Body of pancreas (tissue), 4 donors: ENCODE measurements at regions not wholly inside any gene's neighbourhood (a gene's known extent, or its start where the extent isn't known, plus 50 kb on each side); places are given as distances from the start of the nearest gene placed in this dataset.

Experiments
- ATAC-seq: fragments of 150-250 bp; one replicate; pipeline ENCODE4 v1.9.1; 2016
- DNase-seq, 4 donors: peaks; one replicate each; pipeline ENCODE4 v3.0.0-alpha.2; 2019
- H3K27ac ChIP-seq, 4 donors: fragments of 200-600 bp; sonication (generic); 1 replicate in 3 of 4; 2 replicates in 1 of 4; pipeline versions ENCODE4 v1.5.1 to v1.6.1; 2016 to 2019; ENCODE audit warnings: mild to moderate bottlenecking in 1 of 4, mixed read lengths in 1 of 4, moderate library complexity in 1 of 4
- H3K27me3 ChIP-seq, 2 donors: fragments of 200-600 bp; sonication (generic); one replicate each; pipeline ENCODE4 v1.6.0; 2016; ENCODE audit warnings: mild to moderate bottlenecking in 1 of 2
- H3K36me3 ChIP-seq, 2 donors: fragments of 200-600 bp; sonication (generic); replicated peaks in 1 of 2; 2 replicates each; pipeline ENCODE4 v1.5.1; 2016; ENCODE audit warnings: low read depth in 2 of 2; ENCODE audit not compliant: insufficient read depth in 1 of 2
- H3K4me1 ChIP-seq: fragments of 200-600 bp; sonication (generic); one replicate; pipeline ENCODE4 v1.6.0; 2016
- H3K4me3 ChIP-seq, 2 donors: fragments of 200-600 bp; sonication (generic); 1 replicate in 1 of 2; 2 replicates in 1 of 2; pipeline ENCODE4 v1.5.1; 2016 to 2019
- H3K9me3 ChIP-seq, 3 donors: fragments of 200-600 bp; sonication (generic); 1 replicate in 2 of 3; 2 replicates in 1 of 3; pipeline ENCODE4 v1.5.1; 2016
- POLR2A ChIP-seq, 3 donors: fragments of 450-650 bp; IDR thresholded peaks; one replicate each; pipeline ENCODE4 v1.6.1; 2016; ENCODE audit warnings: antibody characterized with exemption in 3 of 3, mild to moderate bottlenecking in 2 of 3
- whole genome bisulfite sequencing, 2 donors: methylation state at CpG; one replicate each; pipeline ENCODE4 v1.1.5; 2017; 5-methylcytosine and 5-hydroxymethylcytosine counted together
- intact Hi-C: fragments of 100-400 bp; cut with DNase I; formaldehyde crosslinking; loops from one replicate; pipeline ENCODE4 v1.15.1; 2023
- TF ChIP-seq, protein P1 (sequence below), 7 experiments: fragments of 450-650 bp in 4 of 7; fragments of 200-600 bp in 3 of 7; sonication (generic) in 3 of 7; IDR thresholded peaks; one replicate each; pipeline ENCODE4 v1.5.1; 2016 to 2019; ENCODE audit warnings: antibody characterized with exemption in 7 of 7

DNA sequence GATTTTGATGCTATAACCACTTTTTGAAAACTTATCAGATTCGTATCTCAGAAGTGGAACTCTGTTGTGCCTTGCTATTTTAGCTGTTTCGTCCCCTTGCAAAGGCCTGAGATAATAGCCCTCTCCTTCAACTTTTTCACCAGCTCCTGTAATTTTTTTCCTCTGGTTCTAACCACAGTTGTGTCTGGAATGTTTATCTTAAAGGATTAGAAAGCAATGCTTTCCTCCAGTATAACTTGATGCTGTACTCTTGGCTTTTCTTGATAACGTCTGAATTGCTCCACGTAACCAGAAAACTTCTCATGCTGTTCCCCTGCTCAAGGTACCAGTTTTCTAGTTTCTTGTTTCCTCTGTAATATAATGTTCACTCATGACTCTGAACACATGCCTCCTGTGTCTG lies 209.4 kb downstream of the DTWD2 start:
- no peaks in the 10 kb centered on the region for H3K27me3 ChIP-seq
- H3K9me3 ChIP-seq, result no peaks in the 10 kb centered on the region
- DNase-seq (no peak), ATAC-seq (no peak)
- H3K4me1 ChIP-seq, result peaks cover 17% of the 10 kb centered on the region
- no peak for TF ChIP-seq POLR2A (IDR thresholded peaks at IDR 0.05)
- TF ChIP-seq, protein P1, sequence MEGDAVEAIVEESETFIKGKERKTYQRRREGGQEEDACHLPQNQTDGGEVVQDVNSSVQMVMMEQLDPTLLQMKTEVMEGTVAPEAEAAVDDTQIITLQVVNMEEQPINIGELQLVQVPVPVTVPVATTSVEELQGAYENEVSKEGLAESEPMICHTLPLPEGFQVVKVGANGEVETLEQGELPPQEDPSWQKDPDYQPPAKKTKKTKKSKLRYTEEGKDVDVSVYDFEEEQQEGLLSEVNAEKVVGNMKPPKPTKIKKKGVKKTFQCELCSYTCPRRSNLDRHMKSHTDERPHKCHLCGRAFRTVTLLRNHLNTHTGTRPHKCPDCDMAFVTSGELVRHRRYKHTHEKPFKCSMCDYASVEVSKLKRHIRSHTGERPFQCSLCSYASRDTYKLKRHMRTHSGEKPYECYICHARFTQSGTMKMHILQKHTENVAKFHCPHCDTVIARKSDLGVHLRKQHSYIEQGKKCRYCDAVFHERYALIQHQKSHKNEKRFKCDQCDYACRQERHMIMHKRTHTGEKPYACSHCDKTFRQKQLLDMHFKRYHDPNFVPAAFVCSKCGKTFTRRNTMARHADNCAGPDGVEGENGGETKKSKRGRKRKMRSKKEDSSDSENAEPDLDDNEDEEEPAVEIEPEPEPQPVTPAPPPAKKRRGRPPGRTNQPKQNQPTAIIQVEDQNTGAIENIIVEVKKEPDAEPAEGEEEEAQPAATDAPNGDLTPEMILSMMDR (IDR thresholded peaks at IDR 0.05), result no peak
- 80 to 82% methylated on average over 4 of the region's 4 CpGs for WGBS, 2 donors
- H3K27ac ChIP-seq, result no peak overlapping the region
- intact Hi-C loops, result no loop called here
- no peaks in the 10 kb centered on the region for H3K36me3 ChIP-seq
- H3K4me3 ChIP-seq, result no peak overlapping the region

DNA sequence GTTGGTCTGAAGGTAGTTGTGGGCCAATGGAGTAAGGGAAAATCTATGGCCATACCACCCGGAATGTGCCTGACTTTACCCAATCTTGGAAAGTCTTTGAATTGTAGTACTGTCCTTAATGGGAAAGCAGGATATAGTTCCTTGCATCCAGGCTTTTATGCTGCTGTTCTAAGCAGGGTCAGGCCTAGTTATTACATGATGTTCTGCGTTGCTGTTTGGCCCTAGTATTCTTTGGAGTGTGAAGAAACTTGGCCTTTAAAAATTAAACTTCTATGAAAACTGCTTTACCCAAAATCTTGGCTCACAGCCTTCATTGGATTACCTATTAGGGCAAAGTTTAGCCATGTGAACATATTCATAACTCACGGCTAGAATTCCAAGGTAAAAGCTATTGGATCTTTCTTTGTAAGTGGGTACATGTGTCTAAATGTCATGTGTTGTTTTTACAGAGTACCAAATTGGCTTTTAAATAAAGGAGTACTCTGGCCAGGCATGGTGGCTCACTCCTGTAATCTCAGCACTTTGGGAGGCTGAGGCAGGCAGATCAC lies 211.1 kb downstream of the DTWD2 start:
- TF ChIP-seq POLR2A (IDR thresholded peaks at IDR 0.05), result no peak
- TF ChIP-seq, protein P1 (IDR thresholded peaks at IDR 0.05), result no peak
- 33 to 49% methylated on average over 3 of the region's 3 CpGs for WGBS, 2 donors
- Histone ChIP-seq H3K36me3 (no peaks in the 10 kb centered on the region), H3K27me3 (no peaks in the 10 kb centered on the region), H3K4me3 (no peak overlapping the region), H3K27ac (peak overlapping the region in 2 of 4 donors; percentile 26 to 27), H3K4me1 (peaks cover 17% of the 10 kb centered on the region), H3K9me3 (no peaks in the 10 kb centered on the region)
- DNase-seq (peak in 2 of 4 donors; percentile 5 to 26), ATAC-seq (peak; percentile 78)
- intact Hi-C loops, result no loop called here

DNA sequence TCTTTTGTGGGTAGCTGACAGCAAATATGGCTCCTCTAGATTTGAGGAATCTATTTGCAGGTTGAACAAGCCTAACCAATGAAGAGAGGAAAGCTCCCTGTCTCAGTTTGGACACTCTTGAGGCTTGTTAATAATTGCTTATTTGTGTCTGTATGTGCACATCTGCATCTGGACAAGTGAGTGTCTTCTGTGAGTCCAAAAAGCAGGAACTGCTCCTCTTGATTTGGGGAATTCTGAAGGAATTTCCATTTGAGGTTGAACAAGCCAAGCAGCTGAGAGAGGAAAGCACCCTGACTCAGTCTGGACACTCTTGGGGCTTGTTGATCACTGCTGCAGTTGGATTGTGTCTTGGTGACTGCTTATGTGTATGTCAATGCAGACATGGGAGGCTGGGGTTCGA lies 211.6 kb downstream of the DTWD2 start:
- 75 to 89% methylated on average over 1 of the region's 1 CpG for WGBS, 2 donors
- H3K9me3 ChIP-seq, result no peaks in the 10 kb centered on the region
- no peak for DNase-seq
- intact Hi-C loops, result no loop called here
- H3K36me3 ChIP-seq, result no peaks in the 10 kb centered on the region
- ATAC-seq, result no peak
- H3K4me3 ChIP-seq, result no peak overlapping the region
- H3K27ac ChIP-seq, result peak overlapping the region in 1 of 4 donors; percentile 26
- H3K4me1 ChIP-seq, result peaks cover 17% of the 10 kb centered on the region
- no peaks in the 10 kb centered on the region for H3K27me3 ChIP-seq
- TF ChIP-seq POLR2A (IDR thresholded peaks at IDR 0.05), result no peak
- TF ChIP-seq, protein P1 (IDR thresholded peaks at IDR 0.05), result no peak

DNA sequence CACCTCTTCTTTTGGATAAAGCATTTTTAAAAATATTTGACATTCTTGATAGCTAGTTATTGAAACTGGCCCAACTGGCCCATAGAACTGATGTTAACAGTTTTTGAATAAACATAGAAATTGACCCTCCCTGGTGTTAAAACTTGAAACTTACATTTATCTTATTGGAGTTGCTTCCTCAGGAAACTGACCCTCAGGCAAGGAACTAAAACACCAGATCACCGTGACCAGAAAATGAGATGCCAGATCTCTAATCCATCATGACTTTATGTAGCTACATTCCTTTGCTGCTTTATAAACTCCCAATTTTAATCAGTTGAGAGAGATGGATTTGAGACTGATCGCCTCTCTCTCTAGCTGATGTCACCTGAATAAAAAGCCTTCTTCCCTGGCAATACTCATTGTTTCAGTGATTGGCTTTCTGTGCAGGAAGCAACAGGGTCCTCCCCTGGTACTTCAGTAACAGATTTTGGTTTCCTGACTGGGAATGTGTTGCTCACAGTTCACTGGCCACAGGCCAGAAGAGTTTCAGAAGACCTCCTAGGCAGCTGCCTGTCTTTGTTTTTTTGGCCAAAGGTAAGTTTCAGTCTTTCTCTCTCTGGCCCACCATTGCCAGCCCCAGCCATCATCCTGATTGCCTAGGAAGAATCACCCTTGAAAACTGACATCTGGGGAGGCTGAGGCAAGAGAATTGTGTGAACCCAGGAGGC lies 212.4 kb downstream of the DTWD2 start:
- ATAC-seq (no peak), DNase-seq (no peak)
- H3K27me3 ChIP-seq, result no peaks in the 10 kb centered on the region
- TF ChIP-seq, protein P1 (IDR thresholded peaks at IDR 0.05), result no peak
- no peak for TF ChIP-seq POLR2A (IDR thresholded peaks at IDR 0.05)
- H3K36me3 ChIP-seq, result no peaks in the 10 kb centered on the region
- intact Hi-C loops, result no loop called here
- H3K4me1 ChIP-seq, result peaks cover 17% of the 10 kb centered on the region
- no peaks in the 10 kb centered on the region for H3K9me3 ChIP-seq
- H3K4me3 ChIP-seq, result no peak overlapping the region
- 72 to 90% methylated on average over 2 of the region's 2 CpGs for WGBS, 2 donors
- H3K27ac ChIP-seq, result no peak overlapping the region
